ENCODE measurements at regions not wholly inside any gene's neighbourhood (a gene's known extent, or its start where the extent isn't known, plus 50 kb on each side); places are given as distances from the start of the nearest gene placed in this dataset.

GRCh38 chr16:77049577-77049976 lies 141.4 kb upstream of the MON1B start:
- TF ChIP-seq TAF1 (IDR thresholded peaks at IDR 0.05; ENCODE audit: borderline replicate concordance, insufficient read depth, low read length): no peak
- no peak for TF ChIP-seq SIN3A (IDR thresholded peaks at IDR 0.05; ENCODE audit: borderline replicate concordance, insufficient read depth, low read length)
- no peak for TF ChIP-seq POLR2AphosphoS5 (IDR thresholded peaks at IDR 0.05; ENCODE audit: low read depth, low read length)
- TF ChIP-seq, protein P1, sequence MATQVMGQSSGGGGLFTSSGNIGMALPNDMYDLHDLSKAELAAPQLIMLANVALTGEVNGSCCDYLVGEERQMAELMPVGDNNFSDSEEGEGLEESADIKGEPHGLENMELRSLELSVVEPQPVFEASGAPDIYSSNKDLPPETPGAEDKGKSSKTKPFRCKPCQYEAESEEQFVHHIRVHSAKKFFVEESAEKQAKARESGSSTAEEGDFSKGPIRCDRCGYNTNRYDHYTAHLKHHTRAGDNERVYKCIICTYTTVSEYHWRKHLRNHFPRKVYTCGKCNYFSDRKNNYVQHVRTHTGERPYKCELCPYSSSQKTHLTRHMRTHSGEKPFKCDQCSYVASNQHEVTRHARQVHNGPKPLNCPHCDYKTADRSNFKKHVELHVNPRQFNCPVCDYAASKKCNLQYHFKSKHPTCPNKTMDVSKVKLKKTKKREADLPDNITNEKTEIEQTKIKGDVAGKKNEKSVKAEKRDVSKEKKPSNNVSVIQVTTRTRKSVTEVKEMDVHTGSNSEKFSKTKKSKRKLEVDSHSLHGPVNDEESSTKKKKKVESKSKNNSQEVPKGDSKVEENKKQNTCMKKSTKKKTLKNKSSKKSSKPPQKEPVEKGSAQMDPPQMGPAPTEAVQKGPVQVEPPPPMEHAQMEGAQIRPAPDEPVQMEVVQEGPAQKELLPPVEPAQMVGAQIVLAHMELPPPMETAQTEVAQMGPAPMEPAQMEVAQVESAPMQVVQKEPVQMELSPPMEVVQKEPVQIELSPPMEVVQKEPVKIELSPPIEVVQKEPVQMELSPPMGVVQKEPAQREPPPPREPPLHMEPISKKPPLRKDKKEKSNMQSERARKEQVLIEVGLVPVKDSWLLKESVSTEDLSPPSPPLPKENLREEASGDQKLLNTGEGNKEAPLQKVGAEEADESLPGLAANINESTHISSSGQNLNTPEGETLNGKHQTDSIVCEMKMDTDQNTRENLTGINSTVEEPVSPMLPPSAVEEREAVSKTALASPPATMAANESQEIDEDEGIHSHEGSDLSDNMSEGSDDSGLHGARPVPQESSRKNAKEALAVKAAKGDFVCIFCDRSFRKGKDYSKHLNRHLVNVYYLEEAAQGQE (IDR thresholded peaks at IDR 0.05; ENCODE audit: insufficient read depth in 1 of 2, low read depth in 2 of 2, low read length in 2 of 2): no peak
